ENCODE measurements at regions not wholly inside any gene's neighbourhood (a gene's known extent, or its start where the extent isn't known, plus 50 kb on each side); places are given as distances from the start of the nearest gene placed in this dataset.

DNA sequence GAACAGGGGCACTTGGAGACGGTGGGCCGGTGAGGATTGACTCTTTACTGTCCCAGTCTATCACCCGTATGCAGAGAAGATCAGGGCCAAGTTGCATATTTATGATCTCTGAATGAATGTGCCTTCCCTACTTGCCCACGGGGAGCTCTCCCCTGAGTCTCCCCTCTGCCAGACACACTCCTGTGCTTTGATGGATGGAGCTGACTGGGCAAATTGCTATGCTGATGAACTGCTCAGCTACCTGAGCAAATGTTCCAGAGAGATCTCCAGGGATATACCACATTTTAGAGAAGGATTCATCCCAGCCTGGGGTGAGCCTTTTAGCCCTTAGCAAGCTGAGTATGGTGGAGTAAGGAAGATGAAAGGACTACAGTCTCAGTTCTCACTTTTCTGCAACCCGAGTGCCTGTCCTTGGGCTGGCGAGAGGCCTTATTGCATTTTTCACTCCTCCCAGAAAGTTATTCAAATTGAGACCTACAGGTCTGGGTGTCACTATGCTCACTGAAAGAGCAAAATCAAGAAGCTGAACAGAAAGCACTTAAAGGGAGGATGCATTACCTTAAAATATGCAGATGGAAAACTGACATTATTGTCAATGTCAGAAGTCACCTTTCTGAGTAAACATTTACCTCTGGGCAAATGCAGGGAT lies 526.7 kb upstream of the WWC1 start:
- Histone ChIP-seq H3K4me1 (ENCODE audit: insufficient read depth) (no peaks in the 10 kb centered on the region), H3K27ac (ENCODE audit: low read depth) (no peak overlapping the region), H3K4me3 (ENCODE audit: low read depth, low read length) (no peak overlapping the region), H3K36me3 (ENCODE audit: insufficient read depth) (no peaks in the 10 kb centered on the region)
- no peak for DNase-seq (ENCODE audit: extremely low spot score)
- 60% methylated on average over 6 of the region's 6 CpGs for WGBS

DNA sequence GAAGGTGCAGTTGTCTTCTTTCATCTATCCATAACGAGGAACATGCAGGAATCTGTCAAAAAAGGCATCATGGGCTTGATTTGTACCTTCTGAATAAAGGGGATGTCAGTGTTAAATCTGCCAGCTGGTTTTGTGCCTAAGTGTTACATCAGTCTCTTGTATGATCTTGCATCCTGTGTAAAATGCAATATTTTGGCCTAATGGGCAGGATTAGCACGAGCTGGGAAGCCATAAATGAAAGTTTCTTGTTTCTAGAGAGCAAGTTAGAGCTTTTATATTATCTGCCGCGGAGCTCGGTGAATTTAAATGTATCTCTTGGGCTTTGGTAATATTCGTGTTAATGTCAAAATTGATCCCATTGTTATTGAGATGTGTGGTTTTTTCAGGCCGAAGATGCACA lies 526.1 kb upstream of the WWC1 start:
- no peak overlapping the region for H3K27ac ChIP-seq (ENCODE audit: low read depth)
- H3K4me3 ChIP-seq (ENCODE audit: low read depth, low read length): no peak overlapping the region
- no peaks in the 10 kb centered on the region for H3K4me1 ChIP-seq (ENCODE audit: insufficient read depth)
- WGBS: 68% methylated on average over 7 of the region's 7 CpGs
- H3K36me3 ChIP-seq (ENCODE audit: insufficient read depth): no peaks in the 10 kb centered on the region
- DNase-seq (ENCODE audit: extremely low spot score): no peak

DNA sequence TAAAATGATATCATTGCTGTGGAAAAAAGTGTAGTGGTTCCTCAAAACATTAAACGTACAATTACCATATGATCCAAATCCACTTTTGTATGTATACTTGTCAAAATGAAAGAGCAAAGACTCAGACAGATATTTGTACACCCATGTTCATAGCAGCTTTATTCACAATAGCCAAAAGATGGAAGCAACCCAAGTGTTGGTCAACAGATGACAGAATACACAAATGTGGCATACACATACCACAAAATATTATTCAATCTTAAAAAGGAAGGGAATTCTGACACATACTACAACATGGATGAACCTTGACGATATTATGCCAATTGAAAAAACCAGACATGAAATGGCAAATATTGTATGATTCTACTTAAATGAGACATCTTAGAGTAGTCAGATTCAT lies 524.5 kb upstream of the WWC1 start:
- DNase-seq (ENCODE audit: extremely low spot score): no peak
- no peaks in the 10 kb centered on the region for H3K36me3 ChIP-seq (ENCODE audit: insufficient read depth)
- no peak overlapping the region for H3K4me3 ChIP-seq (ENCODE audit: low read depth, low read length)
- H3K4me1 ChIP-seq (ENCODE audit: insufficient read depth): no peaks in the 10 kb centered on the region
- no peak overlapping the region for H3K27ac ChIP-seq (ENCODE audit: low read depth)
- WGBS: 42% methylated on average over 2 of the region's 2 CpGs

DNA sequence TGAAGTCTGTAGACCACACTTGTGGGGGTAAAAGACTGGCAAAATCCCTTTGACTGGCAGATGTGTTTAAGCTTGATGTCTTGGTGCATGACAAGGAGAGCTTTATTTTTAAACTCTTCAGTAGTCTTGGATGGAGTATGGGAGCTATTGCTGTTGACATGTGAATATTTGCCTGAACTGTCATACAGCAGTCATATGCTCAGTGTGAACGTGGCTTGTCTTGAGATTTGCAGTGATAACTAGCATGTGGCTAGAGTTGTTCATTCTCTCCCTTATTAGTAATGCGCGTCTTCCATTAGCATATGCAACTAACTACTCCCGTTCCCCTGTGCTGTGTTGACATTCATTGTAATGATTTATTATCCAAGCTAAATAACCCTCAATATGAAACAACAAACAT lies 523.6 kb upstream of the WWC1 start:
- no peak for DNase-seq (ENCODE audit: extremely low spot score)
- H3K27ac ChIP-seq (ENCODE audit: low read depth): no peak overlapping the region
- H3K4me3 ChIP-seq (ENCODE audit: low read depth, low read length): no peak overlapping the region
- WGBS: 69% methylated on average over 4 of the region's 4 CpGs
- no peaks in the 10 kb centered on the region for H3K36me3 ChIP-seq (ENCODE audit: insufficient read depth)
- H3K4me1 ChIP-seq (ENCODE audit: insufficient read depth): no peaks in the 10 kb centered on the region

DNA sequence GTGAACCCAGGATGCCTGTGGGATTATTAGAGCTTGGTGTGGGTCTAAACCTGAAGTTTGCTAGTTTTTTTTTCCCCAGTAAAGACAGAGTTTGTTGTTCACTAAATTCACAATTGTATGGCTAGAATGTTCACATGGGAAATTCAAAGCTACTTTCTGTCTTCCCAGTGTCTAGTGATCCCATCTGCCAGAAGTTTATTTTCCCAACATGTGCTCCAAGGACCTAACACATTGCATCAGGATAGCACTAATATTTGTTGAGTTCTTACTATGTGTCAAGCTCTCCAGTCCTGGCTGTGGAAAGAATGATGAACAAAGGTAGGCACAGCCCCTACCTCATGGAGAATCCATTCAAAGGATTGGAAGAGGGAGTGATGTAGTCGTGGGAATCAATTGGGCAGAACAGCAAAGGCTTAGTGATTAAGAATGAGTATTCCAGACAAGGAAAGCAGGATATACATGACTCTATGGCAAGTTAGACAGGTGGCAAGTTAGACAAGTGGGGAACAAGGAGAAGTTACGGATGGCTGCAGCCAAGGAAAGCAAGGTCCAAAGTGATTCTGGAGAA lies 521.5 kb upstream of the WWC1 start:
- Histone ChIP-seq H3K4me1 (ENCODE audit: insufficient read depth) (no peaks in the 10 kb centered on the region), H3K36me3 (ENCODE audit: insufficient read depth) (no peaks in the 10 kb centered on the region), H3K4me3 (ENCODE audit: low read depth, low read length) (no peak overlapping the region), H3K27ac (ENCODE audit: low read depth) (no peak overlapping the region)
- DNase-seq (ENCODE audit: extremely low spot score): no peak
- 86% methylated on average over 2 of the region's 2 CpGs for WGBS

DNA sequence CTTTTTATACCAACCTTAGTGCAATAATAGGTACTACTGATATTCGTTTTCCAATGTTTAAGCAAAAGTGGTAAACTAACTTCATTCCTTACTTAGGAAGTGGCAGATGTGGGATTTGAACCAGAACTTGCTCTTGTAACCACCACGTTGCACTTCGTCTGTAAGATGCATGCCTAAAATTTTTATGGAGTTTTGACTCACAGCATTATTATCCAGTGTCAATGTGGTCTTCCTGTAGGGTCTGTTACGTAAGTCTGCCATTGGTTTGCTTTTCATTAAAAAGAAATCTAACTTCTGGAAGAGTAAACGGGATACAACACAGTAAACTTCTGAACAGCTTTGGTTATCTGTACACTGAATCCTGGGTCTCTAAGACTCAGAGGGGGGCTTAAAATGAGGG lies 521.0 kb upstream of the WWC1 start:
- no peaks in the 10 kb centered on the region for H3K4me1 ChIP-seq (ENCODE audit: insufficient read depth)
- WGBS: 68% methylated on average over 5 of the region's 5 CpGs
- no peaks in the 10 kb centered on the region for H3K36me3 ChIP-seq (ENCODE audit: insufficient read depth)
- no peak overlapping the region for H3K27ac ChIP-seq (ENCODE audit: low read depth)
- H3K4me3 ChIP-seq (ENCODE audit: low read depth, low read length): no peak overlapping the region
- no peak for DNase-seq (ENCODE audit: extremely low spot score)

DNA sequence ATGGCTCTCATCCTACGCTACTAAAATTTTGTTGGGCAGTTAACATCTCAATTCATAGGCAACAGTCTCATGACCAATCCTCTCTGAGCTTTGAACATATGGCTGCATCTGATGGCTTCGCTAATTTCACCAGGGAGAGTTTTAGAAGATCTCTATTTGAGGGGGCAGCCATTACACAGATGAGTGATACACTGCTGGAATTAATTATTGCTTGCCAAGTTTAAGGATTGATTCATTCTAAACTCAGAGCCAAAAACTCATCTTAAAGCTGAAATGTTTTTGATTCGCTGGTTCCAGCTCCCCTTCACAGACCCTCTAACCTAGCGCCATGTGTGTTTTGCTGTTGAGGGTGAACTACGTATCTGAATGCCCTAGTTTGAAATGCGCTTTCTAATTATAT lies 519.9 kb upstream of the WWC1 start:
- no peaks in the 10 kb centered on the region for H3K36me3 ChIP-seq (ENCODE audit: insufficient read depth)
- DNase-seq (ENCODE audit: extremely low spot score): no peak
- no peak overlapping the region for H3K27ac ChIP-seq (ENCODE audit: low read depth)
- WGBS: 93% methylated on average over 6 of the region's 6 CpGs
- no peak overlapping the region for H3K4me3 ChIP-seq (ENCODE audit: low read depth, low read length)
- no peaks in the 10 kb centered on the region for H3K4me1 ChIP-seq (ENCODE audit: insufficient read depth)

DNA sequence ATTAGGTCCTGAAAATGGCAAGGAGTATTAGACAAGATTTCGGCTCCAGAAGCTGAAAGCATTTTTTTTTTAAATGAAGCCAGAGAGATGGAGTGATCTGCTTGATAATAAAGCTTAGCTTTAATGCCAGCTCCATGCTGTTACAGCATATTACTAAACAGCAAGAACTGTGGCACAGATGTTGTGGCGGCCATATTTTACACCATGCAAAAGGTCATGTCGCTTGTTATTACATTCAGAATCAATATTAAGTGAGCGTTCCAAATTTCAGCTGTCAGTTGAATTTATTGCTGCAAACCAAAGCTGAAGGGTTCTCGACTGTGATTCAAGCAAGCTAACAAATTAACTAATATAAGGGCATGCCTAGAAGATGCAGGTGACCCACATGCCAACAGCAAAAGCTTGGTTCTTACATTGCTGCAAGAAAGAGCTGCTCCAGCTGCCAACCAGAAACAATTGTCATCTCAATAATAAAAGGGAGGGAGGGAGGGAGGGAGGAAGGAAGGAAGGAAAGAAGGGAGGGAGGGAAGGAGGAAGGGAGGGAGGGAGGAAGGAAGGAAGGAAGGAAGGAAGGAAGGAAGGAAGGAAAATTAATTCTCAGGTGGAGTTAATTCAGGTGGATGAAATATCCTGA lies 517.7 kb upstream of the WWC1 start:
- no peaks in the 10 kb centered on the region for H3K36me3 ChIP-seq (ENCODE audit: insufficient read depth)
- no peak for DNase-seq (ENCODE audit: extremely low spot score)
- no peak overlapping the region for H3K4me3 ChIP-seq (ENCODE audit: low read depth, low read length)
- WGBS: 90% methylated on average over 5 of the region's 5 CpGs
- H3K27ac ChIP-seq (ENCODE audit: low read depth): no peak overlapping the region
- no peaks in the 10 kb centered on the region for H3K4me1 ChIP-seq (ENCODE audit: insufficient read depth)

DNA sequence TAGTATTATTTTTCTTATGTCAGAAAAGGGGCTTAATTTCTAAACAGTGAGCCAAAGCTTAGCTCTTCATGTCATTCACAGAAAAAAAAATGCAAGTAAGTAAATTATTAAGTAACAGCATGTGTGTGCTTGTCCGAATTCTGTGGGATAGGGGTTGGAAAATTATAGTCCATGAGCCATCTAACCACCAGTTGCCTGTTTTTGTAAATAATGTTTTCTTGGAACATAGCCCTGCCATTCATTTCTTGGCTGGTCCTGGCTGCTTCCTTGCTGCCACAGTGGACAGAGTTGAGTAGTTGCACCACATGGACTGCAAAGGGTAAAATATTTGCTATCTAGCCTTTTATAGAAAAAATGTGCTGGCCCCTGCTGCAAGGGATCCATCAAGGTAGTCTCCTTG lies 513.7 kb upstream of the WWC1 start:
- Histone ChIP-seq H3K4me3 (ENCODE audit: low read depth, low read length) (no peak overlapping the region), H3K27ac (ENCODE audit: low read depth) (no peak overlapping the region), H3K4me1 (ENCODE audit: insufficient read depth) (no peaks in the 10 kb centered on the region), H3K36me3 (ENCODE audit: insufficient read depth) (no peaks in the 10 kb centered on the region)
- 72% methylated on average over 1 of the region's 1 CpG for WGBS
- no peak for DNase-seq (ENCODE audit: extremely low spot score)

DNA sequence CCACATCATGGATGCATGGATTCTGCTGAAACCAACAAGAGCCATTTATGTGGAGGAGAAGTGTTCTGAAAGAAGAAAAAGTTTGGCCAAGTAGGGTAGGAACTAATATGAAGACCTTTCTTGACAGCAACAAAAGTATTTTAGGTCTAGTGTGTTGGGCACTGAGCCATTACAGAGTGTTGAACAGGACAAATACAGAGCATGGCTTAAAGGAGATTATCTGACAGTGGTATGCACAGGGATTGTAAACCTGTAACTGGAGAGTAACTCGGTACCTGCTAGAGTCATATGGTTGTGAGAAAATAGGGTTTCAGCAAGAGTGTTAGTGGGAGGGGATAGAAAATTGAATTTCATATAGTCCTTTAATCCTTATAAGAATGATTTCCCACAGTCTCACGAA lies 513.2 kb upstream of the WWC1 start:
- 70% methylated on average over 2 of the region's 2 CpGs for WGBS
- no peaks in the 10 kb centered on the region for H3K36me3 ChIP-seq (ENCODE audit: insufficient read depth)
- no peaks in the 10 kb centered on the region for H3K4me1 ChIP-seq (ENCODE audit: insufficient read depth)
- no peak for DNase-seq (ENCODE audit: extremely low spot score)
- no peak overlapping the region for H3K4me3 ChIP-seq (ENCODE audit: low read depth, low read length)
- H3K27ac ChIP-seq (ENCODE audit: low read depth): no peak overlapping the region

DNA sequence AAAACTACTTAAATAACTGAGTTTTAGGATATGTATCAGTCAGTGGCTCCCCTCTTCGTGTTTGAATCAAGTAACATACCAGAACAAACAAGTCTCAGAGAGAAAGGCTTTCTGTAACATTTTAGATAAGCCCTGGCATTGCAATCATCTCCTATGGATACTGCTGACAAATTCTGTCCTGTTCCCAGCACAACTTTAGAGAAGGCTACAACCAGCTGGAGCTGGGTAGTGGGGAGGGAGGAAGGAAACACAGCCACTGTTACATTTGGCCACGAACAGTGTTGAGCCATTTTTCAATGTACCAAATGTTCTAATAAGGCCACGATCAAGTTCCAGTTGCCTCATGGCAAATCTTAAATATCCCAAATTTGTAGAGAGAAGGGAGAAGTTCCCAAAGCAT lies 511.8 kb upstream of the WWC1 start:
- Histone ChIP-seq H3K27ac (ENCODE audit: low read depth) (no peak overlapping the region), H3K4me3 (ENCODE audit: low read depth, low read length) (no peak overlapping the region), H3K36me3 (ENCODE audit: insufficient read depth) (no peaks in the 10 kb centered on the region), H3K4me1 (ENCODE audit: insufficient read depth) (no peaks in the 10 kb centered on the region)
- no peak for DNase-seq (ENCODE audit: extremely low spot score)
- WGBS: 75% methylated on average over 3 of the region's 3 CpGs

DNA sequence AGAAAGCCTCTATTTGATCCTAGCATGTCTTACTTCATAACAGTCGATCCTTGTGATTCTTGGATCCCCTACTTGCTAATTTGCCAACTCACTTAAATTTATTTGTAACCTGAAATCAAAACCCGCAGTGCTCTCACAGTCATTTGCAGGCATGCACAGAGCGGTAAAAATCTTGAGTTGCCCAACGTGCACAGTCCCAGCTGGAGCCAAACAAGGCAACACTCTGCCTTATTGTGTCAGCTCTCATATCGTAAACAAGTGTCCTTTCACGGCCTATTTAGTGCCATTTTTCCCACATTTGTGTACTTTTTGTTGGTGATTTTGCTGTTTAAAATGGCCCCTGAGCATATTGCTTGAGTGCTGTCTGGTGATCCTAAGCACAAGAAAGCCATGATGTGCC lies 511.3 kb upstream of the WWC1 start:
- DNase-seq (ENCODE audit: extremely low spot score): no peak
- Histone ChIP-seq H3K36me3 (ENCODE audit: insufficient read depth) (no peaks in the 10 kb centered on the region), H3K4me1 (ENCODE audit: insufficient read depth) (no peaks in the 10 kb centered on the region), H3K27ac (ENCODE audit: low read depth) (no peak overlapping the region), H3K4me3 (ENCODE audit: low read depth, low read length) (no peak overlapping the region)
- WGBS: 82% methylated on average over 6 of the region's 6 CpGs

DNA sequence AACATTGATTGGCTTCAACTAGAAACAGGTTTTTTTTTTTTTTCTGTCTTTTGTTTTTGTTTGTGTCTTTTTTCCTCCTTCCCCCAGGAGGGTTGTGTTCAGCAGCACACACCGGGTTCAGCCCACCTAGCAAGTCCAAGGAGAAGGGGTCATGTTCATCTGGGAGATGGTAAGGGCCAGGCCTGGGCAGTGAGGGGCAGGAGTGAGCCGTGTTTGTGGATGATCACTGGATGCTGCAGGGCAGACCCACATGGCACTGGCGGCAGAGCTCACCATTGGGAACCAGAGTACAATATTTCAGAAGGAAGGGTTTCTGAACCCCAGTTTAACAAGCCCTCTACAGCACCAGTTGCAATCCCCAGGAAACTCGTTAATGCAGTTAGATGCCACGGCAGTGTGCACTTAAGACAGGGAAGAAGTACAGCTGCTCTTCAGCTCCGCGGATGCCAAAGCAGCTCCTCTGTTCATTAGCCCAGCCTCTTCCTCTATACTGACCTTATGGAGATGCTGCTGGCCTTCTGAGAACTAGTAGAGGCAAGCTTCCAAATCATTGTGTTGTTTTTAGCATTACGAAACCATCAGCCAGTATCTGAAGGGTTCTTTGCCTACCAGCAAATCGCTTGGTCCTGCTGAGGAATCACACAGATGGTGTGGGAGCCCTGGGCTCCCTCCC lies 508.2 kb upstream of the WWC1 start:
- H3K36me3 ChIP-seq (ENCODE audit: insufficient read depth): no peaks in the 10 kb centered on the region
- H3K4me1 ChIP-seq (ENCODE audit: insufficient read depth): no peaks in the 10 kb centered on the region
- no peak overlapping the region for H3K4me3 ChIP-seq (ENCODE audit: low read depth, low read length)
- no peak overlapping the region for H3K27ac ChIP-seq (ENCODE audit: low read depth)
- 59% methylated on average over 9 of the region's 9 CpGs for WGBS
- no peak for DNase-seq (ENCODE audit: extremely low spot score)

DNA sequence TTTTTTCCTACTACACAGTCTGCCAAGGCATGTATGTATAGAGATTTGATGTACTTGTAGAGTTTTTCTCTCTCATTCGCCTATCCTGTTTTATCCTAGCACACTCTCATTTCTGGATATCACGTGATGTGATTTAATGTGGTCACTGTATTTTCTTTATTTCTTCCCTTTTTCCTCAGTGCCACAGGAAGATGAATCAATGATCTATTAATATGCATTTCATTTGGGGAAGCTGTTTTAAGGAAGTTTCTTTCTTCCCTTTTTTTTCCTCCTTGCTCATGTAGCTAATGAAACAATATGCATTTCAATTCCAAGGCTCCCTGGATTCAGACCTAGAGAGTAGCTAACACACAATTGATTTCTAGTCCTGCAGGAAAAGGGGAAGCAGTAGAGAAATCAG lies 506.3 kb upstream of the WWC1 start:
- H3K4me3 ChIP-seq (ENCODE audit: low read depth, low read length): no peak overlapping the region
- 77% methylated on average over 2 of the region's 2 CpGs for WGBS
- no peak for DNase-seq (ENCODE audit: extremely low spot score)
- H3K4me1 ChIP-seq (ENCODE audit: insufficient read depth): no peaks in the 10 kb centered on the region
- no peak overlapping the region for H3K27ac ChIP-seq (ENCODE audit: low read depth)
- no peaks in the 10 kb centered on the region for H3K36me3 ChIP-seq (ENCODE audit: insufficient read depth)
